Muscle layer of colon (tissue), 2 donors: ENCODE measurements at regions not wholly inside any gene's neighbourhood (a gene's known extent, or its start where the extent isn't known, plus 50 kb on each side); places are given as distances from the start of the nearest gene placed in this dataset.

Experiments
- H3K27ac ChIP-seq: one replicate; pipeline ENCODE4 v1.7.0; 2013; ENCODE audit warnings: low read depth, mild to moderate bottlenecking, low read length, moderate library complexity
- H3K27me3 ChIP-seq, 2 donors: one replicate each; pipeline ENCODE4 v1.7.0; 2013; ENCODE audit warnings: low read length in 2 of 2, mild to moderate bottlenecking in 2 of 2; ENCODE audit not compliant: insufficient read depth in 2 of 2, control insufficient read depth in 1 of 2
- H3K36me3 ChIP-seq: one replicate; pipeline ENCODE4 v1.7.0; 2013; ENCODE audit warnings: mild to moderate bottlenecking, low read length; ENCODE audit not compliant: insufficient read depth
- H3K4me1 ChIP-seq: one replicate; pipeline ENCODE4 v1.7.0; 2013; ENCODE audit warnings: mild to moderate bottlenecking, low read length; ENCODE audit not compliant: insufficient read depth
- H3K4me3 ChIP-seq, 2 donors: one replicate each; pipeline ENCODE4 v1.7.0; 2013; ENCODE audit warnings: low read length in 2 of 2, low read depth in 1 of 2, mild to moderate bottlenecking in 1 of 2, moderate library complexity in 1 of 2
- H3K9ac ChIP-seq: one replicate; pipeline ENCODE4 v1.7.0; 2013; ENCODE audit warnings: low read length
- H3K9me3 ChIP-seq: one replicate; pipeline ENCODE4 v1.7.0; 2013; ENCODE audit warnings: mild to moderate bottlenecking, low read length
- donor health status: abdominal sarcoma.
- donor health status: Adenocarcinoma of cecum.

DNA sequence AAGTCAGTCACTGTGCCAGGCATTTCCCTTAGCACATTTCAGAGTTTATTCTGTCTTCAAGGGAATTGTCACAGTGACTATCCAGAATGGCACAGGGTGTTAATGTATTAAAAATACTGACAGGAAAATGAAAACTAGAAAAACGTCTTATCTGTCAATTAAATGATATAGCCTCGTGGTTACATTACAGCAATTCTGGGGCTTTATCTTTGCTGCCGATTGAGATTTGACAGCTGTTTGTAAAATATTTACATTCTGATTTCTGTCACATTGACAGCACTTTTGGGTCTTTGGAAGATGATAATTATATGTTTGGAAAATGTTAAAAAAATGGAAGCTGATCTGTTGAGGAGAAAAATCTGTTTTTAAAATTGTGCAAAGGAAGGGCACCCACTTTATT lies 250.0 kb downstream of the CHRM3 start:
- Histone ChIP-seq H3K9ac (no peak overlapping the region), H3K36me3 (no peaks in the 10 kb centered on the region), H3K4me1 (no peaks in the 10 kb centered on the region), H3K27ac (no peak overlapping the region), H3K4me3 (no peak overlapping the region), H3K27me3 (no peaks in the 10 kb centered on the region), H3K9me3 (no peaks in the 10 kb centered on the region)

- Histone ChIP-seq H3K4me1 (peaks cover 6% of the 10 kb centered on the region), H3K36me3 (no peaks in the 10 kb centered on the region), H3K27me3 (no peaks in the 10 kb centered on the region), H3K4me3 (no peak overlapping the region), H3K9me3 (no peaks in the 10 kb centered on the region), H3K27ac (no peak overlapping the region), H3K9ac (no peak overlapping the region)
Observed at GRCh38 chr1:239644604-239645003, 258.2 kb downstream of the CHRM3 start.

DNA sequence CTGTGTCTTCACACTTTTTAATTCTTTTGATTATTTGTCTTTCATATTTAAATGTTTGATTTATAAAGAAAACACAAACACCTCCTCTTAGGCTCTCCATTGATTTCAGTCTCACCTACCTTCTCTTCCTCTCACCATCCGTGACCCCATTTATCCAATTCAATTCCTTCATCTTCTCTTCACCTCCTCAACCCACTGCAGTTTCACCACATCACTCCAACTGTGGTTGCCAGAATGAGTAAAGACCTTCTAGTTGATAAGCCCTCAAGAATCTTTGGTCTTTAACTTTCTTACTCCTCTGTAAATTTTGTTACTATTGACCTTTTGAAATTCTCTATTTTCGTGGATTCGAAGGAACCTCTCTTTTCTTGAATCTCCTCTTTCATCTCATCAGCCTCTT lies 260.7 kb downstream of the CHRM3 start:
- Histone ChIP-seq H3K27ac (no peak overlapping the region), H3K4me3 (no peak overlapping the region), H3K4me1 (peaks cover 6% of the 10 kb centered on the region), H3K36me3 (no peaks in the 10 kb centered on the region), H3K27me3 (no peaks in the 10 kb centered on the region), H3K9ac (no peak overlapping the region), H3K9me3 (no peaks in the 10 kb centered on the region)

DNA sequence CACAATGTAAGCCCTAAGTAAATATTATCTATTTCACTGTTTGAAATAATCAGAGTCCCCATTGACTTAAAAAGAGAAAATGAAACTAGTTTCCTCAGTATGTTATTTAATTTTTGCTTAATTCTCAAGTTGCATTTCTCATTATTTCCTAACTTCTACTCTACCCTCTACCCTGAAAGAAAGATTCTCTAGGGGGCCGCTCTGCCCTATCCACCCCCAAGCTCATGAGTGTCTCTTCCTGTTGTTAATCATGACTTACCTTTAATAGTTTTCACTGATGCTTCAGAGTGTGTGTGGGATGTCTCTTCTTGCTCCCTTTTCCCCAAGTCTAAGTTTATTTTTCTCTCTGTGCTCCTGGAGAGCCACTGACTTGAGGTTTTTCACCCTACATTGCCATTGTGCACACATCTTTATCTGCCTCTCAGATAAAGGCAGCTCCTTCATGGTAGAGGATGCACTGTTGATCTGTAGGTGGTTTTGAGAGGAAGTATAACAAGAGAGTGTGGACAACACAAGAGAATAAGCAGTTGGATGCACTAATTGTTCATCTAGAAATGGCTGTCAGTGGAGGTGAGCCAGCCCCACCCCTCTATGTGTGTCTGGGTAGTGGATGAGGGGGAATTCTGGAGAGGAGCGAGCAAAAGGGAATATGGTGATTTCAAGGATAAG lies 261.7 kb downstream of the CHRM3 start:
- Histone ChIP-seq H3K36me3 (no peaks in the 10 kb centered on the region), H3K9ac (no peak overlapping the region), H3K27me3 (no peaks in the 10 kb centered on the region), H3K4me3 (no peak overlapping the region), H3K9me3 (no peaks in the 10 kb centered on the region), H3K27ac (no peak overlapping the region), H3K4me1 (peaks cover 6% of the 10 kb centered on the region)

GRCh38 chr1:239655023-239655422 lies 268.7 kb downstream of the CHRM3 start:
- Histone ChIP-seq H3K9ac (no peak overlapping the region), H3K27me3 (no peaks in the 10 kb centered on the region), H3K27ac (no peak overlapping the region), H3K4me1 (no peaks in the 10 kb centered on the region), H3K36me3 (no peaks in the 10 kb centered on the region), H3K9me3 (no peaks in the 10 kb centered on the region), H3K4me3 (no peak overlapping the region)

DNA sequence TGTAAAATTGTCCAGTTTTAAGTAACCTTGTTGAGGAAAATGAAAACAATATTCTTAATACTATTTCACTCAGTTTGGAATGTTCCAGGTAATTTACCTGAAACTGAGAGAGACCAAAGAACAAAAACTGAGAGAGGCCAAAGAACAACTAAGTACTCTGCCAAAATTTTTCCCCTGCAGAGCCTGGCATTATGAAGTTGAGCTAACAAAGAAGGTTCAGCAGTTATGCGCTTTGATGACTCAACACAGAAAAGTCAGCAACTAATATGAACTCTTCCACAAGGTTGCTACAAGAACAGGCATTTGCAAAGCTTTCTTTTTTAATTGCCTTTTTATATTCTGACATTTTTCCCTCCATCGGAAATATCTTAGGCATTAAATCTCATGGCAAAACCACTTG lies 270.9 kb downstream of the CHRM3 start:
- Histone ChIP-seq H3K27me3 (no peaks in the 10 kb centered on the region), H3K36me3 (no peaks in the 10 kb centered on the region), H3K9me3 (no peaks in the 10 kb centered on the region), H3K9ac (no peak overlapping the region), H3K4me1 (no peaks in the 10 kb centered on the region), H3K27ac (no peak overlapping the region), H3K4me3 (no peak overlapping the region)

DNA sequence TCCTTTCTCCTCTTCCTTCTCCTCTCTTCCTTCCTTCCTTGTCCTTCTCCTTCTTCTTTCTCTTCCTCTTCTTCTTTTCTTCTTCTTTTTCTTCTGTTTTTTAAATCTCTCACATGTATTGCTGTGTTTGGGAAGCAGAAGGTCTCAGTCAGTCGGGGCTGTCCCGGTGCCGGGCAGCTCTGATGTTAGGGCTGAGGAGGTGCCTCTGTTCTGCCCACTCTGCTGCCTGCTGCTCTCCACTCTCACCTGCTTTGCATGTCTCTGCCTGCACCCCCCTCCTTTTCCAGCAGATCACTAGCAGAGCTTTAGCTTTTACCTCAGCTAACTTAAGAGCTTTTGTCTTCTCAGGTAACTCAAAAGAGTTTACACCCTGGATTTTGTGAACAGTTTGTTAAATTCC lies 276.6 kb downstream of the CHRM3 start:
- Histone ChIP-seq H3K27ac (no peak overlapping the region), H3K4me1 (no peaks in the 10 kb centered on the region), H3K36me3 (no peaks in the 10 kb centered on the region)

DNA sequence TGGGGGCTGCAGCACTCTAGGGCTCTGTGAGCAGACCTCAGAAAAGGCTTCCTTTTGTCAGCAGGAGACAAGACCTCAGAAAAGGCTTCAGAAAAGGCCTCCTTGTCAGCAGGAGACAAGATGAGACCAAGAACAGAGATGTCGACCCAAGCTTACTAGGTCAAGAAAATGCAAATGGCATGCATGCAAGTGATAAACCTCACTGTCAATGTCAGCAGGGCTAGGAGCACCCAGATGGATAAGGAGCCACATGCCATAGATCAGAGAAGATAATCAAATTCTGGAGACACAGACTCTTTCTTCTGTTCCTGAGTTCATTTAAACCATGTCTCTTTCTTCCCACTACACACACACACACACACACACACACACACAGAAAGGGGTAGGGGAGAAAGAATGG lies 285.9 kb downstream of the CHRM3 start:
- H3K36me3 ChIP-seq: no peaks in the 10 kb centered on the region
- no peaks in the 10 kb centered on the region for H3K27me3 ChIP-seq
- no peaks in the 10 kb centered on the region for H3K9me3 ChIP-seq

More for the DNA sequence above, 276.6 kb downstream of the CHRM3 start:
- Histone ChIP-seq H3K4me3 (no peak overlapping the region), H3K9me3 (no peaks in the 10 kb centered on the region), H3K27me3 (no peaks in the 10 kb centered on the region), H3K9ac (no peak overlapping the region)

DNA sequence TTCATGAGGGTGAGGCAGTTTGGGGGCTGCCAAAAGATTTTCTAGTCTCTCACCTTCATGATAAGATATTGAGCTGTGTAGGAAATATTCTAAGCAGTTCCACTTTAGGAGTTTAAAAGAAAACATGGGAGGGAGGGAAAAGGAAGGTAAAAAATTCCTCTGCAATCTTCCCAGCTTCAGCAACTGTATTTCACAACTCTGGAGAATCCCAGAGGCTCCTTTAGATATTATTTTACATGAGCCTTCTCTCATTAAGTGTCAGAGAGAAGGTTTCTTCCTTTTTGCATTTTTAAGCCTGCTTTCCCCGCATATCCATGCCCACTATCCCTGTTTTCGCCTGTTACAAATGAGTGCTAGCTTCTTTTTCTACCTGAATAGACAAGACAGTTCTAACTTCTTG lies 289.4 kb downstream of the CHRM3 start:
- H3K9me3 ChIP-seq: no peaks in the 10 kb centered on the region
- H3K36me3 ChIP-seq: no peaks in the 10 kb centered on the region
- H3K27ac ChIP-seq: no peak overlapping the region
- H3K9ac ChIP-seq: no peak overlapping the region
- H3K4me1 ChIP-seq: no peaks in the 10 kb centered on the region
- no peaks in the 10 kb centered on the region for H3K27me3 ChIP-seq
- H3K4me3 ChIP-seq: no peak overlapping the region

More for the DNA sequence above, 285.9 kb downstream of the CHRM3 start:
- no peaks in the 10 kb centered on the region for H3K4me1 ChIP-seq
- no peak overlapping the region for H3K27ac ChIP-seq
- no peak overlapping the region for H3K4me3 ChIP-seq
- H3K9ac ChIP-seq: no peak overlapping the region

DNA sequence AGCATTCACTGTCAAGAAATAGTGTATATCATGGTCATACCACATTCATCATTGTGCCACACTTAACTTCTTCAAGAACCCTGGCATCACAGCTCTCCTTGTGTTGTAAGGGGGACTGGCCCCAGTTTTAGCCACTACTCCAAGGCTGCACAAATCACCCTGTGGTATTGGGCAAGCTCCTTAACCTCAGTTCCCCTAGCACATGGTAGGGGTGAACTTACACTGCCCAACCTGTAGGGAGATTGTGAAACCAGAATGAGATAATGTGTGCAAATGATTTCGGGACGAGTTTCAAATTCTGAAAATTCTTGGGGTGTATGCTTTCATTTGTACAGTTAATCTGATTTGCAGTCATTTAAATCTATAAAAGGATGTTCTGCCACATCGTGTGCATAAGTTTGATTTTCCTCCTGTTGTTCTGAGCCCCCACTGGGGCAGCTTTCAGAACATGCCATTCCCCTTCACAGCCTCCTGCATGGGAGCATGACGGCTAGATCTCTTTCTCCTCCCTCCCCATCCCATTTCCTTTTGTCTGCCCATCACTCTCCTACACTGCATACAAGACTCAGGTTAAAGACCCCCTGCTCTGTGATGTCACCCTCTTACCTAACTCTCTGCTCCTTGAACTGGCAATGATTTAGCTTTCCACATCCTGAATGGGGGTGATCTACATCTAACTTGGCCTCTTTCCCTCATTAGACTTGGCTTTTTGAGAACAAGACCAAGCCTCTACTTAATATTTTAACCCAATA lies 290.3 kb downstream of the CHRM3 start:
- H3K4me1 ChIP-seq: no peaks in the 10 kb centered on the region
- no peak overlapping the region for H3K27ac ChIP-seq
- no peaks in the 10 kb centered on the region for H3K36me3 ChIP-seq
- no peak overlapping the region for H3K9ac ChIP-seq
- H3K9me3 ChIP-seq: no peaks in the 10 kb centered on the region
- no peaks in the 10 kb centered on the region for H3K27me3 ChIP-seq
- no peak overlapping the region for H3K4me3 ChIP-seq

- no peak overlapping the region for H3K4me3 ChIP-seq
- H3K4me1 ChIP-seq: no peaks in the 10 kb centered on the region
- H3K9me3 ChIP-seq: no peaks in the 10 kb centered on the region
- H3K27me3 ChIP-seq: no peaks in the 10 kb centered on the region
- no peak overlapping the region for H3K27ac ChIP-seq
- no peak overlapping the region for H3K9ac ChIP-seq
- H3K36me3 ChIP-seq: no peaks in the 10 kb centered on the region
Observed at GRCh38 chr1:239677362-239677761, 291.0 kb downstream of the CHRM3 start.

- H3K36me3 ChIP-seq: no peaks in the 10 kb centered on the region
- H3K9ac ChIP-seq: no peak overlapping the region
Observed at GRCh38 chr1:239678181-239678580, 291.8 kb downstream of the CHRM3 start.

More at GRCh38 chr1:239678181-239678580, 291.8 kb downstream of the CHRM3 start:
- no peaks in the 10 kb centered on the region for H3K9me3 ChIP-seq
- H3K4me1 ChIP-seq: no peaks in the 10 kb centered on the region
- no peak overlapping the region for H3K4me3 ChIP-seq
- no peaks in the 10 kb centered on the region for H3K27me3 ChIP-seq
- no peak overlapping the region for H3K27ac ChIP-seq
